HEK293 (cell line): ENCODE measurements at regions not wholly inside any gene's neighbourhood (a gene's known extent, or its start where the extent isn't known, plus 50 kb on each side); places are given as distances from the start of the nearest gene placed in this dataset.

Experiments used
- CTCF ChIA-PET: fragments of 350-600 bp; formaldehyde crosslinking; extraction: SDS; loops from one replicate; lab custom pipeline; 2021; ENCODE audit warnings: antibody characterized with exemption; lab: Yijun Ruan, JAX
- POLR2A ChIA-PET: fragments of 300-600 bp; formaldehyde crosslinking; extraction: SDS; loops from one replicate; lab custom pipeline; 2020; ENCODE audit warnings: antibody characterized with exemption, inconsistent platforms; lab: Yijun Ruan, JAX
- H3K27ac ChIP-seq: fragments of 200-500 bp; sonication (Bioruptor generic); 2 replicates; pipeline ENCODE4 v1.5.1; 2014; ENCODE audit warnings: low read depth, low read length, control low read depth, inconsistent platforms; ENCODE audit errors: extremely low read depth
- H3K36me3 ChIP-seq, 2 experiments: fragments of 200-500 bp in 1 of 2; sonication (Bioruptor generic) in 1 of 2; 1 replicate in 1 of 2; 2 replicates in 1 of 2; pipeline ENCODE4 v1.5.1; 2014 to 2017; ENCODE audit warnings: inconsistent platforms in 2 of 2, low read length in 2 of 2; ENCODE audit not compliant: control insufficient read depth in 2 of 2, insufficient read depth in 1 of 2
- H3K4me1 ChIP-seq: fragments of 200-500 bp; sonication (Bioruptor generic); 2 replicates; pipeline ENCODE4 v1.5.1; 2014; ENCODE audit warnings: mild to moderate bottlenecking, low read length, inconsistent platforms; ENCODE audit not compliant: control insufficient read depth, insufficient read depth
- H3K4me3 ChIP-seq: 2 replicates; pipeline ENCODE4 v1.5.1; 2011; ENCODE audit warnings: low read depth, mild to moderate bottlenecking, control low read depth, low read length, moderate library complexity
- H3K9me3 ChIP-seq: fragments of 200-500 bp; sonication (Bioruptor generic); 2 replicates; pipeline ENCODE4 v1.5.1; 2014; ENCODE audit warnings: low read depth, low read length, inconsistent platforms; ENCODE audit not compliant: control insufficient read depth, insufficient read depth
- FEZF1 ChIP-seq: fragments of 450-650 bp; formaldehyde crosslinking; IDR thresholded peaks from 2 replicates; pipeline ENCODE4 v1.5.1; 2016; ENCODE audit warnings: missing biosample characterization, missing genetic modification characterization
- HOXD13 ChIP-seq: sonication (generic); formaldehyde crosslinking; IDR thresholded peaks from 2 replicates; pipeline ENCODE4 v1.8.0; 2022; ENCODE audit warnings: missing genetic modification reagents, borderline replicate concordance
- REPIN1 ChIP-seq: fragments of 450-650 bp; formaldehyde crosslinking; IDR thresholded peaks from 2 replicates; pipeline ENCODE4 v1.5.1; 2017; ENCODE audit warnings: missing biosample characterization, missing genetic modification characterization, low read depth
- TRIM28 ChIP-seq: IDR thresholded peaks from 2 replicates; pipeline ENCODE4 v1.6.1; 2011; ENCODE audit warnings: low read length, control low read depth, borderline replicate concordance
- ZEB2 ChIP-seq: fragments of 450-650 bp; formaldehyde crosslinking; IDR thresholded peaks from 2 replicates; pipeline ENCODE4 v1.5.1; 2016; ENCODE audit warnings: missing biosample characterization, missing genetic modification characterization
- ZIC2 ChIP-seq: fragments of 450-650 bp; formaldehyde crosslinking; IDR thresholded peaks from 2 replicates; pipeline ENCODE4 v1.5.1; 2016; ENCODE audit warnings: missing biosample characterization, missing genetic modification characterization
- ZNF23 ChIP-seq: fragments of 450-650 bp; formaldehyde crosslinking; IDR thresholded peaks from 2 replicates; pipeline ENCODE4 v1.5.1; 2016; ENCODE audit warnings: missing biosample characterization, missing genetic modification characterization, borderline replicate concordance
- ZNF274 ChIP-seq, 2 experiments: fragments of 200-500 bp in 1 of 2; fragments of 450-650 bp in 1 of 2; sonication (Bioruptor generic) in 1 of 2; formaldehyde crosslinking in 1 of 2; IDR thresholded peaks; 2 replicates each; pipeline versions ENCODE4 v1.5.1 to v1.6.1; 2014 to 2016; ENCODE audit warnings: borderline replicate concordance in 1 of 2, inconsistent platforms in 1 of 2, low read length in 1 of 2, missing biosample characterization in 1 of 2, missing genetic modification characterization in 1 of 2
- ZNF501 ChIP-seq: fragments of 450-650 bp; formaldehyde crosslinking; IDR thresholded peaks from 2 replicates; pipeline ENCODE4 v1.5.1; 2016; ENCODE audit warnings: missing biosample characterization, missing genetic modification characterization
- ZNF510 ChIP-seq: fragments of 450-650 bp; formaldehyde crosslinking; IDR thresholded peaks from 2 replicates; pipeline ENCODE4 v1.5.1; 2018; ENCODE audit warnings: mild to moderate bottlenecking, missing genetic modification characterization, missing biosample characterization; ENCODE audit not compliant: insufficient replicate concordance
- ZNF624 ChIP-seq: fragments of 450-650 bp; formaldehyde crosslinking; IDR thresholded peaks from 2 replicates; pipeline ENCODE4 v1.5.1; 2017; ENCODE audit warnings: missing biosample characterization, missing genetic modification characterization
- ZNF629 ChIP-seq: fragments of 450-650 bp; formaldehyde crosslinking; IDR thresholded peaks from 2 replicates; pipeline ENCODE4 v1.5.1; 2017; ENCODE audit warnings: missing biosample characterization, missing genetic modification characterization
- ZNF658 ChIP-seq: fragments of 450-650 bp; formaldehyde crosslinking; IDR thresholded peaks from 2 replicates; pipeline ENCODE4; 2016; ENCODE audit warnings: missing biosample characterization, missing genetic modification characterization
- ZNF664 ChIP-seq: fragments of 450-650 bp; formaldehyde crosslinking; IDR thresholded peaks from 2 replicates; pipeline ENCODE4 v1.5.1; 2016; ENCODE audit warnings: missing biosample characterization, missing genetic modification characterization
- ZNF768 ChIP-seq: fragments of 450-650 bp; formaldehyde crosslinking; IDR thresholded peaks from 2 replicates; pipeline ENCODE4 v1.5.1; 2018; ENCODE audit warnings: missing biosample characterization, mild to moderate bottlenecking, missing genetic modification characterization
- ZNF777 ChIP-seq: fragments of 450-650 bp; formaldehyde crosslinking; IDR thresholded peaks from 2 replicates; pipeline ENCODE4 v1.5.1; 2017; ENCODE audit warnings: missing biosample characterization, missing genetic modification characterization, borderline replicate concordance
- ZNF792 ChIP-seq: fragments of 450-650 bp; formaldehyde crosslinking; IDR thresholded peaks from 2 replicates; pipeline ENCODE4 v1.5.1; 2016; ENCODE audit warnings: missing biosample characterization, missing genetic modification characterization
- TF ChIP-seq, protein P1 (sequence below): fragments of 450-650 bp; IDR thresholded peaks from 2 replicates; pipeline ENCODE4 v1.5.1; 2018; ENCODE audit warnings: missing biosample characterization, mild to moderate bottlenecking, missing genetic modification characterization
- TF ChIP-seq, protein P2 (sequence below): fragments of 450-650 bp; formaldehyde crosslinking; IDR thresholded peaks from 2 replicates; pipeline ENCODE4 v1.5.1; 2016; ENCODE audit warnings: missing biosample characterization, missing genetic modification characterization
- TF ChIP-seq, protein P3 (sequence below): fragments of 450-650 bp; formaldehyde crosslinking; IDR thresholded peaks from 2 replicates; pipeline ENCODE4 v1.5.1; 2017; ENCODE audit warnings: missing biosample characterization, missing genetic modification characterization
- TF ChIP-seq, protein P4 (sequence below): fragments of 450-650 bp; formaldehyde crosslinking; conservative IDR thresholded peaks from 2 replicates; pipeline ENCODE4 v1.5.1; 2016; ENCODE audit warnings: low read depth, missing biosample characterization, missing genetic modification characterization

DNA sequence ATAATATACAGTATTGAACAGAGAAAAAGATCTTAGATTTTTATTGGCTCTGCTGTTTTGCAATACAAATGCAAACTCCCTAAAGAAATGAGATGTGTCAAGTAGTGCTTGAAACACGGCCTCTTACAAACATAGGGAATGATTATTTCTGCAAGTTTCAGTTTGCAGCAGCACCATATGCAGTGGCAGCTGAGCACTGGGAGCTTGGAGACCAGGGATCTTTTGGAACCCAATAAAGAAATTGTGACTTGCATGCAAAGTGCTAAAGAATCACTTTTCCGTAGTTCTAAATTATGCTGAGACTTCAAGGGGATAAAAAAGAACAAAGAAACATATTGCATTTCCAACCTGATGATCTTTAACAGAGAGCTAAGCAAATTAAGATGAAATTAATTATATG, 674.6 kb upstream of the ZNF608 start:
- Histone ChIP-seq H3K4me1 (peaks cover 6% of the 10 kb centered on the region; the same call in 1 of the 2 replicates), H3K9me3 (no peaks in the 10 kb centered on the region), H3K27ac (no peak overlapping the region), H3K36me3 (no peaks in the 10 kb centered on the region), H3K4me3 (no peak overlapping the region)
- ChIA-PET CTCF (no interaction called here), POLR2A (no interaction called here)
- TF ChIP-seq, protein P1, sequence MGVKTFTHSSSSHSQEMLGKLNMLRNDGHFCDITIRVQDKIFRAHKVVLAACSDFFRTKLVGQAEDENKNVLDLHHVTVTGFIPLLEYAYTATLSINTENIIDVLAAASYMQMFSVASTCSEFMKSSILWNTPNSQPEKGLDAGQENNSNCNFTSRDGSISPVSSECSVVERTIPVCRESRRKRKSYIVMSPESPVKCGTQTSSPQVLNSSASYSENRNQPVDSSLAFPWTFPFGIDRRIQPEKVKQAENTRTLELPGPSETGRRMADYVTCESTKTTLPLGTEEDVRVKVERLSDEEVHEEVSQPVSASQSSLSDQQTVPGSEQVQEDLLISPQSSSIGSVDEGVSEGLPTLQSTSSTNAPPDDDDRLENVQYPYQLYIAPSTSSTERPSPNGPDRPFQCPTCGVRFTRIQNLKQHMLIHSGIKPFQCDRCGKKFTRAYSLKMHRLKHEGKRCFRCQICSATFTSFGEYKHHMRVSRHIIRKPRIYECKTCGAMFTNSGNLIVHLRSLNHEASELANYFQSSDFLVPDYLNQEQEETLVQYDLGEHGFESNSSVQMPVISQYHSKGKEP (tag by site-specific recombination), result 0 out of 2 replicates have a peak, but pooled peaks have one; percentile 7
- no peak for TF ChIP-seq ZNF23 (tag by site-specific recombination)

DNA sequence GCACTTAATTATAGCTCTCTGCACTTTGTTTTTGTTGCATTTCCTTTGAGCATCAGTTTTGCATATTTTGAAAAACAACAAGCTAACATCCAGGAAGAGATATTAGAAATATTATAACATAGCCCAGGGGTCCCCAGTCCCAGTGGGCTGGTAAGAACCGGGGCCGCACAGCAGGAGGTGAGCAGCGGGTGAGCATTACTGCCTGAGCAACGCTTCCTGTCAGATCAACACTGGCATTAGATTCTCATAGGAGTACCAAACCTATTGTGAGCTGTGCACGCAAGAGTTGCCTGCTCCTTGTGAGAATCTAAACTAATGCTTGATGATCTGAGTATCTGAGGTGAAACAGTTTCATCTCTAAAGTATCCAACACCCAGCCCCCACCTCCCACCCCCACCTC, 675.9 kb upstream of the ZNF608 start:
- H3K36me3 ChIP-seq, result no peaks in the 10 kb centered on the region
- POLR2A ChIA-PET, result no interaction called here
- no peak overlapping the region for H3K27ac ChIP-seq
- CTCF ChIA-PET, result no interaction called here
- H3K4me3 ChIP-seq, result no peak overlapping the region
- H3K9me3 ChIP-seq, result no peaks in the 10 kb centered on the region
- H3K4me1 ChIP-seq, result peaks cover 6% of the 10 kb centered on the region; the same call in 1 of the 2 replicates
- TF ChIP-seq ZNF664 (tag by site-specific recombination) (0 out of 2 replicates have a peak, but pooled peaks have one; percentile 1), ZNF792 (no peak), ZNF658 (no peak), REPIN1 (no peak), ZNF777 (no peak), ZEB2 (tag by site-specific recombination) (no peak), ZNF501 (tag by site-specific recombination) (no peak), ZNF510 (tag by site-specific recombination) (no peak), FEZF1 (tag by site-specific recombination) (peak; percentile 39; the same call in 1 of the 2 replicates), TRIM28 (no peak), ZNF768 (tag by site-specific recombination) (no peak), ZIC2 (tag by site-specific recombination) (peak; percentile 54), ZNF23 (tag by site-specific recombination) (no peak), ZNF624 (tag by site-specific recombination) (no peak), ZNF629 (tag by site-specific recombination) (no peak), HOXD13 (CRISPR knock-in tag) (no peak), ZNF274 (IDR thresholded peaks at IDR 0.05; ENCODE audit: low read length) (no peak), ZNF274 (tag by site-specific recombination; IDR thresholded peaks at IDR 0.05; ENCODE audit: borderline replicate concordance) (no peak)
- TF ChIP-seq, protein P2, sequence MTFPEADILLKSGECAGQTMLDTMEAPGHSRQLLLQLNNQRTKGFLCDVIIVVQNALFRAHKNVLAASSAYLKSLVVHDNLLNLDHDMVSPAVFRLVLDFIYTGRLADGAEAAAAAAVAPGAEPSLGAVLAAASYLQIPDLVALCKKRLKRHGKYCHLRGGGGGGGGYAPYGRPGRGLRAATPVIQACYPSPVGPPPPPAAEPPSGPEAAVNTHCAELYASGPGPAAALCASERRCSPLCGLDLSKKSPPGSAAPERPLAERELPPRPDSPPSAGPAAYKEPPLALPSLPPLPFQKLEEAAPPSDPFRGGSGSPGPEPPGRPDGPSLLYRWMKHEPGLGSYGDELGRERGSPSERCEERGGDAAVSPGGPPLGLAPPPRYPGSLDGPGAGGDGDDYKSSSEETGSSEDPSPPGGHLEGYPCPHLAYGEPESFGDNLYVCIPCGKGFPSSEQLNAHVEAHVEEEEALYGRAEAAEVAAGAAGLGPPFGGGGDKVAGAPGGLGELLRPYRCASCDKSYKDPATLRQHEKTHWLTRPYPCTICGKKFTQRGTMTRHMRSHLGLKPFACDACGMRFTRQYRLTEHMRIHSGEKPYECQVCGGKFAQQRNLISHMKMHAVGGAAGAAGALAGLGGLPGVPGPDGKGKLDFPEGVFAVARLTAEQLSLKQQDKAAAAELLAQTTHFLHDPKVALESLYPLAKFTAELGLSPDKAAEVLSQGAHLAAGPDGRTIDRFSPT (tag by site-specific recombination), result no peak
- TF ChIP-seq, protein P3, sequence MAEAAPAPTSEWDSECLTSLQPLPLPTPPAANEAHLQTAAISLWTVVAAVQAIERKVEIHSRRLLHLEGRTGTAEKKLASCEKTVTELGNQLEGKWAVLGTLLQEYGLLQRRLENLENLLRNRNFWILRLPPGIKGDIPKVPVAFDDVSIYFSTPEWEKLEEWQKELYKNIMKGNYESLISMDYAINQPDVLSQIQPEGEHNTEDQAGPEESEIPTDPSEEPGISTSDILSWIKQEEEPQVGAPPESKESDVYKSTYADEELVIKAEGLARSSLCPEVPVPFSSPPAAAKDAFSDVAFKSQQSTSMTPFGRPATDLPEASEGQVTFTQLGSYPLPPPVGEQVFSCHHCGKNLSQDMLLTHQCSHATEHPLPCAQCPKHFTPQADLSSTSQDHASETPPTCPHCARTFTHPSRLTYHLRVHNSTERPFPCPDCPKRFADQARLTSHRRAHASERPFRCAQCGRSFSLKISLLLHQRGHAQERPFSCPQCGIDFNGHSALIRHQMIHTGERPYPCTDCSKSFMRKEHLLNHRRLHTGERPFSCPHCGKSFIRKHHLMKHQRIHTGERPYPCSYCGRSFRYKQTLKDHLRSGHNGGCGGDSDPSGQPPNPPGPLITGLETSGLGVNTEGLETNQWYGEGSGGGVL (tag by site-specific recombination), result no peak
- TF ChIP-seq, protein P4, sequence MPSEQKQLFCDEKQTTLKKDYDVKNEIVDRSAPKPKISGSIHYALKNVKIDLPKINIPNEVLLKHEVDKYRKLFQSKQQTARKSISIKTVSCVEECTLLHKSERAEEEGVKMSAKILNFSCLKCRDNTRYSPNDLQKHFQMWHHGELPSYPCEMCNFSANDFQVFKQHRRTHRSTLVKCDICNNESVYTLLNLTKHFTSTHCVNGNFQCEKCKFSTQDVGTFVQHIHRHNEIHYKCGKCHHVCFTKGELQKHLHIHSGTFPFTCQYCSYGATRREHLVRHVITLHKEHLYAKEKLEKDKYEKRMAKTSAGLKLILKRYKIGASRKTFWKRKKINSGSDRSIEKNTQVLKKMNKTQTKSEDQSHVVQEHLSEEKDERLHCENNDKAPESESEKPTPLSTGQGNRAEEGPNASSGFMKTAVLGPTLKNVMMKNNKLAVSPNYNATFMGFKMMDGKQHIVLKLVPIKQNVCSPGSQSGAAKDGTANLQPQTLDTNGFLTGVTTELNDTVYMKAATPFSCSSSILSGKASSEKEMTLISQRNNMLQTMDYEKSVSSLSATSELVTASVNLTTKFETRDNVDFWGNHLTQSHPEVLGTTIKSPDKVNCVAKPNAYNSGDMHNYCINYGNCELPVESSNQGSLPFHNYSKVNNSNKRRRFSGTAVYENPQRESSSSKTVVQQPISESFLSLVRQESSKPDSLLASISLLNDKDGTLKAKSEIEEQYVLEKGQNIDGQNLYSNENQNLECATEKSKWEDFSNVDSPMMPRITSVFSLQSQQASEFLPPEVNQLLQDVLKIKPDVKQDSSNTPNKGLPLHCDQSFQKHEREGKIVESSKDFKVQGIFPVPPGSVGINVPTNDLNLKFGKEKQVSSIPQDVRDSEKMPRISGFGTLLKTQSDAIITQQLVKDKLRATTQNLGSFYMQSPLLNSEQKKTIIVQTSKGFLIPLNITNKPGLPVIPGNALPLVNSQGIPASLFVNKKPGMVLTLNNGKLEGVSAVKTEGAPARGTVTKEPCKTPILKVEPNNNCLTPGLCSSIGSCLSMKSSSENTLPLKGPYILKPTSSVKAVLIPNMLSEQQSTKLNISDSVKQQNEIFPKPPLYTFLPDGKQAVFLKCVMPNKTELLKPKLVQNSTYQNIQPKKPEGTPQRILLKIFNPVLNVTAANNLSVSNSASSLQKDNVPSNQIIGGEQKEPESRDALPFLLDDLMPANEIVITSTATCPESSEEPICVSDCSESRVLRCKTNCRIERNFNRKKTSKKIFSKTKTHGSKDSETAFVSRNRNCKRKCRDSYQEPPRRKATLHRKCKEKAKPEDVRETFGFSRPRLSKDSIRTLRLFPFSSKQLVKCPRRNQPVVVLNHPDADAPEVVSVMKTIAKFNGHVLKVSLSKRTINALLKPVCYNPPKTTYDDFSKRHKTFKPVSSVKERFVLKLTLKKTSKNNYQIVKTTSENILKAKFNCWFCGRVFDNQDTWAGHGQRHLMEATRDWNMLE (tag by site-specific recombination), result no peak
